ENCODE measurements at regions not wholly inside any gene's neighbourhood (a gene's known extent, or its start where the extent isn't known, plus 50 kb on each side); places are given as distances from the start of the nearest gene placed in this dataset.
"Not testable (repeated sequence)": the region's sequence is repeated elsewhere in the genome, so short reads cannot be mapped to it uniquely, and the experiment has no call there.

GRCh38 chr5:127133071-127133470 lies 59.8 kb upstream of the C5orf63 start:
- no peak for DNase-seq

- DNase-seq: peak; percentile 8
Measured at GRCh38 chr5:127136908-127137307, 63.6 kb upstream of the C5orf63 start.

- no peak for DNase-seq
Measured at GRCh38 chr5:127143722-127144121, 70.4 kb upstream of the C5orf63 start.

GRCh38 chr5:127153031-127153430 lies 79.7 kb upstream of the C5orf63 start:
- no peak for DNase-seq

- no peak for DNase-seq
Measured at GRCh38 chr5:127153521-127153920, 80.2 kb upstream of the C5orf63 start.

GRCh38 chr5:127163750-127164149 lies 90.4 kb upstream of the C5orf63 start:
- no peak for DNase-seq

GRCh38 chr5:127170918-127171600 lies 97.8 kb upstream of the C5orf63 start:
- no peak for DNase-seq

- DNase-seq: peak; percentile 10
Measured at GRCh38 chr5:127176769-127177168, 103.5 kb upstream of the C5orf63 start.

GRCh38 chr5:127182631-127183030 lies 108.0 kb upstream of the MEGF10 start:
- DNase-seq: not testable (repeated sequence)

- no peak for DNase-seq
Measured at GRCh38 chr5:127183332-127183731, 107.3 kb upstream of the MEGF10 start.

- no peak for DNase-seq
Measured at GRCh38 chr5:127184851-127185250, 105.7 kb upstream of the MEGF10 start.

- no peak for DNase-seq
Measured at GRCh38 chr5:127186657-127187056, 103.9 kb upstream of the MEGF10 start.

- DNase-seq: no peak
Measured at GRCh38 chr5:127187706-127188105, 102.9 kb upstream of the MEGF10 start.

- no peak for DNase-seq
Measured at GRCh38 chr5:127192150-127192549, 98.4 kb upstream of the MEGF10 start.

GRCh38 chr5:127192836-127193338 lies 97.7 kb upstream of the MEGF10 start:
- no peak for DNase-seq

GRCh38 chr5:127196042-127196441 lies 94.6 kb upstream of the MEGF10 start:
- no peak for DNase-seq

- not testable (repeated sequence) for DNase-seq
Measured at GRCh38 chr5:127197402-127198167, 93.0 kb upstream of the MEGF10 start.

- not testable (repeated sequence) for DNase-seq
Measured at GRCh38 chr5:127202738-127203137, 87.9 kb upstream of the MEGF10 start.

- DNase-seq: no peak
Measured at GRCh38 chr5:127203818-127204217, 86.8 kb upstream of the MEGF10 start.

- no peak for DNase-seq
Measured at GRCh38 chr5:127205147-127205546, 85.4 kb upstream of the MEGF10 start.

- no peak for DNase-seq
Measured at GRCh38 chr5:127206320-127207113, 84.1 kb upstream of the MEGF10 start.

GRCh38 chr5:127210042-127210441 lies 80.6 kb upstream of the MEGF10 start:
- no peak for DNase-seq

GRCh38 chr5:127213231-127213630 lies 77.4 kb upstream of the MEGF10 start:
- DNase-seq: no peak
